ENCODE measurements at regions not wholly inside any gene's neighbourhood (a gene's known extent, or its start where the extent isn't known, plus 50 kb on each side); places are given as distances from the start of the nearest gene placed in this dataset.

DNA sequence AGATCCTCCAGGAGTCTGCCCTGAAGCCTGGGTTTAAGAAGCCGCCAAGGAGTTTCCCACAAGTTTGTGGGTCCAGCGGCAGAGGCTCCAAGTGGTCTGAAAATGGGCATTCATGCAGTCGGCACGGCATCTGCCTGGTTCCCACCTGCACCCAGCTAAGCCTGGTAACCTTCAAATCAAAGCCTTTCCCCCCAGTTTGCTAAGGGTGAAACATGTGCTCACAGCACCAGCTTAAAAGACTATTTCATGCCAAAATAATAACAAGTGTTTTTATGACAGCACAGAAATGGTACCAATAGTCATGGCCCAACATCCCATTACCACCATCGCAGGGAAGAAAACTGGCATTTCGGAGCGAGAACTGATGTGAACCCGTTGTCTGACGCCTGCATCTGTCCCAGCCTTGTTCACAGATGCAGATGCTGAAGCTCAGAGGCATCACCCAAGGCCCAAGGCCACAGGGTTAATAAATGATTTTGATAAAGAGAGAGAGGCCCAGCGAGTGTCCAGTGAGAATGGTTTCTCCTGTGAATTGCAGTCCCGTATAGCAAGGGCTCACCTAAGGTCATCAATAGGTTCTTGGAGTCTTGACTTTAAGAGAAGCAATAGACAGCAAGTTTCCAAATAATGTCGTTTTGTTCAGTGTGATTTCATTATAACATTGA, 188.0 kb upstream of the TPM1 start:
- TF ChIP-seq, protein P1, sequence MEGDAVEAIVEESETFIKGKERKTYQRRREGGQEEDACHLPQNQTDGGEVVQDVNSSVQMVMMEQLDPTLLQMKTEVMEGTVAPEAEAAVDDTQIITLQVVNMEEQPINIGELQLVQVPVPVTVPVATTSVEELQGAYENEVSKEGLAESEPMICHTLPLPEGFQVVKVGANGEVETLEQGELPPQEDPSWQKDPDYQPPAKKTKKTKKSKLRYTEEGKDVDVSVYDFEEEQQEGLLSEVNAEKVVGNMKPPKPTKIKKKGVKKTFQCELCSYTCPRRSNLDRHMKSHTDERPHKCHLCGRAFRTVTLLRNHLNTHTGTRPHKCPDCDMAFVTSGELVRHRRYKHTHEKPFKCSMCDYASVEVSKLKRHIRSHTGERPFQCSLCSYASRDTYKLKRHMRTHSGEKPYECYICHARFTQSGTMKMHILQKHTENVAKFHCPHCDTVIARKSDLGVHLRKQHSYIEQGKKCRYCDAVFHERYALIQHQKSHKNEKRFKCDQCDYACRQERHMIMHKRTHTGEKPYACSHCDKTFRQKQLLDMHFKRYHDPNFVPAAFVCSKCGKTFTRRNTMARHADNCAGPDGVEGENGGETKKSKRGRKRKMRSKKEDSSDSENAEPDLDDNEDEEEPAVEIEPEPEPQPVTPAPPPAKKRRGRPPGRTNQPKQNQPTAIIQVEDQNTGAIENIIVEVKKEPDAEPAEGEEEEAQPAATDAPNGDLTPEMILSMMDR (IDR thresholded peaks at IDR 0.05; ENCODE audit: insufficient read depth, low read depth, low read length, missing control alignments), result no peak
- no peak overlapping the region for H3K4me3 ChIP-seq (ENCODE audit: low read depth, low read length)
- DNase-seq (ENCODE audit: low read depth), result no peak

DNA sequence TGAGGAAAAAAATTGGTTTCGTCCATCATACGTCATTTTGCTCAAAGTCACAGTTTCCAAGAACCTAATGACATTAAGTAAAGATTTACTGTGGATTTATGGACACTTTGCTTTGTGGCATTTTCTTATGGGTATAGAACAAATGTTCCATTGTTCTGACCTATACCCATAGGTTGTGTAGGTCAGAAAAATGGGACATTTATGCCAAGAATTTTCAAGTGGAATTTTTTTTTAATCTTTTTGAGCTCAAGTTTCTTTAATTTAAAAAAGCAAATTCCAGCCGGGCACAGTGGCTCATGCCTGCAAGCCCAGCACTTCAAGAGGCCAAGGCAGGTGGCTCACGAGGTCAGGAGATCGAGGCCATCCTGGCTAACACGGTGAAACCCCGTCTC, 187.5 kb upstream of the TPM1 start:
- DNase-seq (ENCODE audit: low read depth), result no peak
- no peak overlapping the region for H3K4me3 ChIP-seq (ENCODE audit: low read depth, low read length)
- TF ChIP-seq, protein P1 (IDR thresholded peaks at IDR 0.05; ENCODE audit: insufficient read depth, low read depth, low read length, missing control alignments), result no peak

DNA sequence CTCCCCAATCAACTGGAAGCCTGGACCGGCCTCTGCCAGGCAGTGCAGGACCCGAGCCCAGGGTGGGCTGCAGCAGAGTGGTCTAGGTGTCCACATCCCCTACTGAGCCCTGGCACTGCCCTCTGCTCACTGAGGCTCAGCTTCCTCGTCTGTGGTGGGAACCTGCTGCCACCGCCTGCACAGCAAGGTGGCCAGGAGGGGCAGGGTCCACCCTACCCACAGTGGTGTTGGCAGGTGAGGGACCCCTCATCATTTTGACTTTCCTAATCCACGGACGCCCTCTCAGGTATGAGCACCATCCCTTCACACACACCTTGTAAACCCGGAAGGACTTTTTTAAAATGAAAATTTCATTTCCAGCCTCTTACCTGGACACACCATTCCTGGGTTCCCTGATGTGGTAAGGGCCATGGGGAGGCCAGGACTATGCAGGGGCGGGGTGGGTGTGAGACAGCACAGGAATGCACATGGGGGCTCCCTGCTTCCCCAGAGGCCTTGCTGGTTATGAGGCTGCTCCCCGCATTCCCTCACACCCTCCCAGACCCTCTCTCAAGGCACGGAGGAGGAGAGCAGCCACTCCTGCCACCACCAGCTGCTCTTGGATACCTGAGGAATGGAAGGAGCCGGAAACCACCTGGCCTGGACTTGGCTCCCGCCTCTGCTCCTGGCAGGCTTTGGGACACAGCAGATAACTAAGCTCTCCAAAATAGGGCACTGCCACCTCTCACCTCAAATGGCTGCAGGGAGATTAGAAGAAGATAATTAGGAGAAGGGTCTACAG, 185.9 kb upstream of the TPM1 start:
- H3K4me3 ChIP-seq (ENCODE audit: low read depth, low read length), result no peak overlapping the region
- TF ChIP-seq, protein P1 (IDR thresholded peaks at IDR 0.05; ENCODE audit: insufficient read depth, low read depth, low read length, missing control alignments), result no peak
- no peak for DNase-seq (ENCODE audit: low read depth)

DNA sequence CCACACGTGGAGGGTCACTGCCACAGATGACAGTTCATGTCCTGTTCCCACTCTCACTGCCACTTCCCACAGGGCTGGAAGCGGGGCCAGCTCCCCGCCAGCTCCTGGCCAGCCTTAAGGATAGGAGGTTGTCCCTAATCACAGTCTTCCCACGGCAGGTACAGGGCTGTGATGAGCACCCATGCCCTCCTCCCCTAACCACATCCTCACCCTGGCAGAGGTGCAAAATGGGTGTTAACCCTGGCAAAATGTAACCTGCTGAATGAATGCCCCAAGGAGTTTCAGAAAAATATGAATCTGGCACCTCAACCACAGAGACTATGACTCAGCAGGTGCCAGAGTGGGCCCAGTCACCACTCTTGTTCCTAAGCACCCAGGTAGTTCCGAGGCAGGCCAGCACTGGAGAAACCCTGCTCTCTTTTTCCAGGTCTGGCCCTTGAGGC, 185.1 kb upstream of the TPM1 start:
- no peak for DNase-seq (ENCODE audit: low read depth)
- no peak overlapping the region for H3K4me3 ChIP-seq (ENCODE audit: low read depth, low read length)
- TF ChIP-seq, protein P1 (IDR thresholded peaks at IDR 0.05; ENCODE audit: insufficient read depth, low read depth, low read length, missing control alignments), result no peak

DNA sequence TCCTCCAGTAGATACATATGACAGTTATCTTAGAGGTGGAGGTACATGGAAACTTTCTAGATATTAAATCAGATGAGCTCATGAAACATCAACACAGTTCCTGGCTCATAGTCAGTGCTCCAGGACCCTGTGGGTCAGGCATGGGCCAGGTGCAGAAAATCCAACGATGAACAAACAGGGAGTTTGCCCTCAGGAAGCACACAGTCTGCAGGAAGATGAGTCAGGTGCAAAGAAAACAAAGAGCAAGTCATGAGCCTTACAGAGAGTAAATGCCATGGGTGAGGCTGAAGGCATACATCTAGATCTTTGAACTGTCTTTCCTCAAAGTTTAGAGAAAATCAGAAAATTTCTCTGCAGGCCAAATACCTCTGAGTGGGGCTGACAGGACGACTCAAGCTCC, 184.2 kb upstream of the TPM1 start:
- TF ChIP-seq, protein P1 (IDR thresholded peaks at IDR 0.05; ENCODE audit: insufficient read depth, low read depth, low read length, missing control alignments), result no peak
- no peak overlapping the region for H3K4me3 ChIP-seq (ENCODE audit: low read depth, low read length)
- no peak for DNase-seq (ENCODE audit: low read depth)

DNA sequence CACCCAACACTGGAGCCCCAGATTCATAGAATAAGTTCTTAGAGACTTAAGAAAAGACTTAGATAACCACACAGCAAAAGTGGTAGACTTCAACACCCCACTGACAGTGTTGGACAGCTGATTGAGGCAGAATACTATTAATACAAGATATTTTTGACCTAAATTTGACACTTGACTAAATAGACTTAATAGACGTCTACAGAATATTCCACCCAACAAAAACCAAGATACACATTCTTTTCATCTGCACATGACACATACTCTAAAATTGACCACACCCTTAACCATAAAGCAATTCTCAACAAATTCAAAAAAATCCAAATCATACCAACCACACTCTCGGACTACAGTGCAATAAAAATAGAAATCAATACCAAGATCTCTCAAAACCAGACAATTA, 179.8 kb upstream of the TPM1 start:
- H3K4me3 ChIP-seq (ENCODE audit: low read depth, low read length), result no peak overlapping the region
- DNase-seq (ENCODE audit: low read depth), result no peak
- TF ChIP-seq, protein P1 (IDR thresholded peaks at IDR 0.05; ENCODE audit: insufficient read depth, low read depth, low read length, missing control alignments), result no peak
